ENCODE measurements at regions not wholly inside any gene's neighbourhood (a gene's known extent, or its start where the extent isn't known, plus 50 kb on each side); places are given as distances from the start of the nearest gene placed in this dataset.

- ChIA-PET POLR2A (no interaction called here), CTCF (interaction anchor here (1.0 kb wide), 1 partner anchor 18 kb away, joined by 3 read pairs; no protein-coding TSS in a partner anchor)
- no peak for TF ChIP-seq CTCF (IDR thresholded peaks at IDR 0.05; ENCODE audit: control extremely low read depth, extremely low read depth, low read depth, missing control alignments)
- DNase-seq (ENCODE audit: extremely low spot score) = no peak
These were observed 234.8 kb upstream of the RPL38 start for GRCh38 chr17:73968680-73969079.

GRCh38 chr17:73969956-73970355 lies 233.5 kb upstream of the RPL38 start:
- no peak for TF ChIP-seq CTCF (IDR thresholded peaks at IDR 0.05; ENCODE audit: control extremely low read depth, extremely low read depth, low read depth, missing control alignments)
- POLR2A ChIA-PET = no interaction called here
- no peak for DNase-seq (ENCODE audit: extremely low spot score)
- CTCF ChIA-PET = no interaction called here

GRCh38 chr17:73971127-73971526 lies 232.4 kb upstream of the RPL38 start:
- DNase-seq (ENCODE audit: extremely low spot score) = no peak
- ChIA-PET POLR2A (no interaction called here), CTCF (no interaction called here)
- TF ChIP-seq CTCF (IDR thresholded peaks at IDR 0.05; ENCODE audit: control extremely low read depth, extremely low read depth, low read depth, missing control alignments) = no peak

GRCh38 chr17:73972056-73972455 lies 231.4 kb upstream of the RPL38 start:
- POLR2A ChIA-PET = no interaction called here
- DNase-seq (ENCODE audit: extremely low spot score) = no peak
- CTCF ChIA-PET = no interaction called here
- no peak for TF ChIP-seq CTCF (IDR thresholded peaks at IDR 0.05; ENCODE audit: control extremely low read depth, extremely low read depth, low read depth, missing control alignments)

GRCh38 chr17:73972901-73973300 lies 230.6 kb upstream of the RPL38 start:
- POLR2A ChIA-PET = no interaction called here
- no peak for DNase-seq (ENCODE audit: extremely low spot score)
- CTCF ChIA-PET = no interaction called here
- no peak for TF ChIP-seq CTCF (IDR thresholded peaks at IDR 0.05; ENCODE audit: control extremely low read depth, extremely low read depth, low read depth, missing control alignments)

DNA sequence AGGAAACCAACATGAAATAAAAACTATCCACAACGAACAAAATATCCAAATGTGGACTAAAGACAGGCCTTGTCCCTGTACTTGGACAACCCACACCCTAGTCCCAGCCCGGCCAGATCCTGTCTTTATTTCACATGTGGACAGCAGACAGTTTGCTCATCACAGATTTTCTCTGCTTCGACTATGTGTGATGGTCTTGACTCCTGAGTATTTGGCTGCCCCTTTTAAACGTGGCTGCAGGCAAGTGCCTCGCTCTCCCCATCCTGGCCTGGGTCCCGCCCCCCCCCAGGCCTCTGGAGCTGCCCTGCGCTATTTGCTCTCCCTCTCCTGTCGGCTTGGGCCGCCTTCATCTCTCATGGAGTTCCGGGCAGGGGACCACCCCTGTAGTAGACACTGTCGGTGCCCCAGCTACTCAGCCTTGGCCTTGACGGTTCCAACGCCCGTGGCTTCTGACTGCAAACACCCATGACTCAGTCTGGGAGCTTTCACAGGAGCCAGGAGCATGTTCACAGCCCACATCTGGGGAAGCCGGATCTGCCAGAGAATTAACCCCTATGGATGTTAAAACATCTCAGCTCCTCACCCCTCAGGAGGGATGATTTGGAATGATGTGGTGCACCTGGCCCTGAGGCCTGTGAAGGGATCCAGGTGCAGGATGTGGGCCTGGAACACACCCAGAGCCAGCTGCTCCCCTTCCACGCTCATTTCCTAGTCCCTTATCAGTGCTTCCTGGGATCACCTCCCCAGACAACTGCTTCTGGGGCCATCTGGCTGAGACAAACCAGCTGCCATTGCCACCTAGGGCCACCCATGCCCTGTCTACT lies 229.7 kb upstream of the RPL38 start:
- ChIA-PET POLR2A (no interaction called here), CTCF (interaction anchor here (1.2 kb wide), 1 partner anchor 25 kb away, joined by 3 read pairs; no protein-coding TSS in a partner anchor)
- no peak for DNase-seq (ENCODE audit: extremely low spot score)
- no peak for TF ChIP-seq CTCF (IDR thresholded peaks at IDR 0.05; ENCODE audit: control extremely low read depth, extremely low read depth, low read depth, missing control alignments)

Measured in GM10248 (cell line).